Renal pelvis (tissue), 1 donor: ENCODE measurements at regions not wholly inside any gene's neighbourhood (a gene's known extent, or its start where the extent isn't known, plus 50 kb on each side); places are given as distances from the start of the nearest gene placed in this dataset.
"Not testable (repeated sequence)": the region's sequence is repeated elsewhere in the genome, so short reads cannot be mapped to it uniquely, and the experiment has no call there.

Experiments used
- DNase-seq: peaks from one replicate; pipeline ENCODE4 v3.0.0-alpha.2; 2013

DNA sequence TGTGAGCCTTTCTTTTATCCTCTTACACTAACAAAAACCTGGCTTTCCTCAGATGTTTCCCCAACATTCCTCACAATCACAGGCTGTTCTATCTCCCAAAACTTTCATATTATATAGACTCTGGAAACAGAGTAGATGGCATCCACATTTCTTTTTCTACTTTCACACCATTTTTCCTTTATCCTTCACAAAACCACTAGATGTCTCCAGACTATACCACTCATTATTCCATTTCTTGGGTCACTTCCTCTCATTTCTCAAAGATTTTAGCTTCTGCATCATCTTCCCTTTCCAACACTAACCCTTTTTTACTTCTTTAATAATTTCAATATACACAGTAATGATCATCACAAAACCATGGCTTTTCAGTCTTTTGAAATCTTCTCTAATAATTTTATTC is 286.0 kb upstream of the DEPDC1 start:
- DNase-seq, result no peak

GRCh38 chr1:68785328-68785727 is 288.4 kb upstream of the DEPDC1 start:
- DNase-seq, result no peak

GRCh38 chr1:68788762-68789161 is 291.9 kb upstream of the DEPDC1 start:
- no peak for DNase-seq

DNA sequence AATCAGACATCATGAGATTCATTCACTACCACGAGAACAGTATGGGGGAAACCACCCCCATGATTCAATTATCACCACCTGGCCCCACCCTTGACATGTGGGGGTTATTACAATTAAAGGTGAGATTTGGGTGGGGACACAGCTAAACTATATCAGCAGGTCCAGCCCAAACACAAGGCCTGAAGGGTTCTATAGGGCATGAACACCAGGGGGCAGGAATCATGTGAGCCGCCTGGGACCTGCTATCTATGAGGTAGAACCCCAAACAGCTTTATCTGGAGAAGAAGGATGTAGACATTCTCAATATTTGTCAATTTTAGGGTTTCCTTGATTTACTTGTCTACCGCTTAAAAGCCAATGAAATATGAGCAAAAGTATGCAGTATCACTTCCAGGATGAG is 294.9 kb upstream of the DEPDC1 start:
- DNase-seq, result no peak

GRCh38 chr1:68795956-68796355 is 299.1 kb upstream of the DEPDC1 start:
- DNase-seq, result no peak

- no peak for DNase-seq
Measured at GRCh38 chr1:68796888-68797287, 300.0 kb upstream of the DEPDC1 start.

GRCh38 chr1:68798071-68798470 is 301.2 kb upstream of the DEPDC1 start:
- no peak for DNase-seq

DNA sequence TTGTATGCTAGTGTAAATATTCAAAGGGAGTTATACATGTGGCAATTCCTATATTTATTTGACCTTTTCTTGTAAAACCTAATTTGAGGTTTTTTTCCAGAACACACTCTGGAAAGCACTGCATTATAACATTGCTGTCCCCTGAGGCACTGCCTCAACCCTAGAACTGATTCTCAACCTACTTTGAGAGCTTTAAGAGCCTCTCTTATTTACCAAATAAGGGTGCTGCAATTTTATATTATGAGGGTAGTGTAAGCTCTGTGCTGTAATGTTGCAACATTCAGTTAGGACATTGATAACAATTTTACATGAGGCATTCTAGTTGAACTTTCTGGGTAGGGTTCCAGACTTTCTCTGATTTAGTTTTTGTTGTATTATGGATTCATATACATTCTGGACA is 302.2 kb upstream of the DEPDC1 start:
- no peak for DNase-seq

DNA sequence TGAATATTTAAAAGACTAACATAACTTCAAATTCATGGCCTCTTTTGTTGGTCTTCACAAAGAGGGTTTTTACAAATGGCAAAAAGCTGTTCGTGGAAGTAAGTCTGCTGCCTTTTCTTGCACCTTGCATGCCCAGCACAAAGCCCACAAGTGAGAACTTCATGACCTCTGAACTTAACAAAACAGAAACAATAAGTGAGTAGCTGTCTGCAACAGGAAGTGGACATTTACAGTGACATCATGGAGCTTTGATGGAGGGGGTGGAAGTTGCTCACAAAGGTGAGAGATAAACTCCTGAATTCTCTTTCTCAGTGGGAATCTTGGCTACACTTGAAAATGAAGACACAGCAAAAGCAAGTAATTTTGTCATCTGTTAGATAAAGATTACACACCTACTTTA is 303.3 kb upstream of the DEPDC1 start:
- DNase-seq, result no peak

DNA sequence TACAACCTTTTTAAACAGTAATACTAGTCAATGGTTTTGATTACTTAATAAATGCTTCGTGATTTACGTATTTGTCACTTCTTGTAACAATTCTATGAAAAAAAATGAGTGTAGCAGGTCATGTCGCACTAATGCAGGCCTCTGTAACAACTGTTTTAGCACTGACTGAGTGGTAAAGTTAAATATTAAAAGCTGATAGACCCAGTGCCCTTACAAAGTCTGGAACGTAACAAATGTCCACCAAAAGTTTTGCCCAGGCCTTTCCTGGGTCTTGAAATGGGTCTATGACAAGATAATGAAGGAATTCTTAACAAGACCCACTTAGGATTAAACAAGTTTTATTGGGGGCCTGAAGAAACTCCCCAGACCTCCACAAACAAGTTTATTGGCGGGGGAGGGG is 304.6 kb upstream of the DEPDC1 start:
- no peak for DNase-seq

DNA sequence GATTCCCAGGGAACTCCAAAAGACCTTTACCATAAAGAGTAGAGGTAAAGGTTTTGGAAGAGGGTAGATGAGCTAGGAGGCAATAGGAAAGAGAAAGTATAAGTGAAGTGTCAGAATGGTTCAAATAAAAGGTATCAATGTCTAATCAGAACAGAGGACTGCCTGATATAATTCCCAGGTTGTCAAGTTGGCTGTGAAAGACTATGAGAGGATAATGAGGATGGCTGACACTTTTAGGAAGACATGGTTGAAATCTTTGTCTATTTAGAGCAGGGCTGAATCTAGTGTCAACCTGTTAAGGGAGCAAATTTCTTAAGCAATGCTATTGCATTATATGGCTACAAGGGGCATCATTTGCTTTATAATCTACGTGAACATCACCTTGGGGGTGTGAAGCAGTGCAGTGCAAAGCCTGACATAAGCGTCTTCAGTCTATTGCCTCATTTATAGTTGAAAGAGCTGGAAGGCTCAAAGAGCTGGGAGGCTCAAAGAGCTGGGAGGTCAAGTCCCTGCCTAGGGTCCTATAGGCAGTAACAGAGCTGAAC is 308.3 kb upstream of the DEPDC1 start:
- DNase-seq, result no peak

DNA sequence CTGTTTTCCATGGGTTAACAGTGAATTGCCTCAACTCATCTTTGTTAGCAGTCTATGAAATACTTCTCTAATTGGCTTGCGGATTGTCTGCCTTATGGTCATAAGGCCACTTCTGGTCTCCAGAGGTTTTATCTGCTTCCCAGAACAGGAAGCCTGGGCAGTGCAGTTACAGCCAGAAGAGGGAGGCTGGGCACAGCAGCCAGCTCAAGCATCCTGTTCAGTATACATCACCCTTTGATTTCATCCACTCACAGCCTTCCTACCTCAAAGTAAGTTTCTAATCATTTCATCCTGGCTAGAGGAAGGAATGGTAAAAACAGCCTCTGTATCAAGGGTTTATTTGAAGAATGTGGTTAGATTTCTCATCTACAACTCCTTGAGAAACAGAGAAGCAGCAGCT is 311.5 kb upstream of the DEPDC1 start:
- no peak for DNase-seq

DNA sequence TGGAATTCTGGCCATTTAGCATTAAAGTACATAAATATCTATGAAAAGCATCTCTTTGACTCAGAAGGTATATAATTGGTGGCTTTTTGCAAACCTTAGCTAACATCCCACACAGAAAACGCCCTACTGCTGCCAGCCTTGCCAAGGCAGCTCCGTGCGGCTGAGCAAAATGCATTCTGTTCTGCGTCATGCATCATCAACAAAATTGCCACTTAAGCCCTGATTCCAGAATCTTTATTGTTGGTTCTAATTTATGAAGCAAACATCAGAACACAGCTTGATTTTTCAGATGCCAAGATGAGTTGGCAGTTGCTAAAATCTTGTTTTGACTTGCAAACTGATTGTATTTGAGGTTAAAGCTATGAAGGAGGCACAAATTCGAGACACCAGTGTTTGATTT is 314.9 kb upstream of the DEPDC1 start:
- DNase-seq, result no peak

DNA sequence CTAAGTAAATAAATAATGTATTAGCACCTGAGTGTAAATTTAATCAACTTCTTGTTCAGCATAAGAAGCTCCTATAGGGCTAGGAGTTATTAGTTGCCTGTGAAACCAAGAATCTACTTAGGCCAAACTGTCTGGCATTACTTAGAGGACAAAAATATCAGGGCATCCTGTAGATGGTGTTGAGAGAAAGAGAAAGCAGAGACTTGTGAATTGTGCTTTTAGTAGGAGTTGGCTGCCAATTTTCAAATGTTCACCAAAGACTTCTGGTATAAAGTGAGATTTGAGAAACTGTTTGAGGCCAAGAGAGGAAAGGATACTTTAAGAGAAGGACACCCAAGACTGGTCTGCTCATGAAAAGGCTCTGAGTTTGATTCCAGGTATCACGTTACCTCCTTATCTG is 315.5 kb upstream of the DEPDC1 start:
- DNase-seq, result no peak

- no peak for DNase-seq
Measured at GRCh38 chr1:68814067-68814466, 317.2 kb upstream of the DEPDC1 start.

- DNase-seq, result no peak
Measured at GRCh38 chr1:68815632-68816031, 318.8 kb upstream of the DEPDC1 start.

DNA sequence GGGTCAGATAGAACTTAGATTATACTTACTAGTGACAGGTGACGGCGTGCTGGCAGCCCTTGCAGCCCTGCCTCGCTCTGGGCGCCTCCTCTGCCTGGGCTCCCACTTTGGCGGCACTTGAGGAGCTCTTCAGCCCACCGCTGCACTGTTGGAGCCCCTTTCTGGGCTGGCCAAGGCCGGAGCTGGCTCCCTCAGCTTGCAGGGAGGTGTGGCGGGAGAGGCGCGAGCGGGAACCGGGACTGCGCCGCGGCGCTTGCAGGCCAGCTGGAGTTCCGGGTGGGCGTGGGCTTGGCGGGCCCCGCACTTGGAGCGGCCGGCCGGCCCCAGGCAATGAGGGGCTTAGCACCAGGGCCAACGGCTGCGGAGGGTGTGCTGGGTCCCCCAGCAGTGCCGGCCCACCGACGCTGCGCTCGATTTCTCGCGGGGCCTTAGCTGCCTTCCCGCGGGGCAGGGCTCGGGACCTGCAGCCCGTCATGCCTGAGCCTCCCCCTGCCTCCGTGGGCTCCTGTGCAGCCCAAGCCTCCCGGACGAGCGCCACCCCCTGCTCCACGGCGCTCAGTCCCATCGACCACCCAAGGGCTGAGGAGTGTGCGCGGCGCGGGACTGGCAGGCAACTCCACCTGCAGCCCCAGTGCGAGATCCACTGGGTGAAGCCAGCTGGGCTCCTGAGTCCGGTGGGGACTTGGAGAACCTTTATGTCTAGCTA is 320.8 kb upstream of the DEPDC1 start:
- DNase-seq, result not testable (repeated sequence)

- no peak for DNase-seq
Measured at GRCh38 chr1:68819190-68819829, 322.4 kb upstream of the DEPDC1 start.

DNA sequence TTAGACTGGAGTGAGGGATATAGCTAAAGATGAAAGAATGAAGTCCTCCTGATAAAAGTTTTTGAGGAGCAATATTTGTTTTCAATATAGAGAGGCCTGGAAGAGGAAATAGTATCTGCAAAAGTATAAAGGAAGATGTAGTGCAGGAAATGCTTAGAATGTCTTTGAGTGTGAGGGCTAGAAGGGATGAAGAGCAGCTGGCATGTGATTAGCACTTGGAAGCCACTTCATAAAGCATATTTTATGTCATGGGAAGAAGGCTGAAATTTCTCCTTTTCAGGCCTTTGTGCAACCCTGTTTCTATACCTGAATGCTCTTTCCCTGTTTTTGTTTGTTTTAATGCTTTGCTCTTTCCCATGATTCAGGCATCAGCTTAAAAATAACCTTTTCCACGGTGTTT is 323.3 kb upstream of the DEPDC1 start:
- DNase-seq, result no peak

DNA sequence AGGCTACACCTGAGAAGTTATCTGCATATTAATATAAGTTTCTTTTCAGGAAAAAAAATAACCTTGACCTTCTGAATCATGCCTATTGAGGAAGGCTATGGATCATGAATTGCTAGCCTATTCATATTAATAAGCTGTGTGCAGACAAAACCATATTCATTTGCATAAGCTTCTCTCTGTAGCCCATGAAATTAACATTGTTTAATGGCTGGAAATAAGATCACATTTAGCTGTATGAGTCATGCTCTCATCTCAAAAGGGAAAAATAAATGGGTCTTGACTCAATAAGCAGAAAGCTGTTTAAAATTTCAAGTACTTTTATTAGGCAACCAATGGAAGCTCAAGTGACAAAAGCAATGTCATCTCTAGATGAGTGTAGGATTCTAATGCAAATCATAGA is 330.0 kb upstream of the DEPDC1 start:
- DNase-seq, result no peak

DNA sequence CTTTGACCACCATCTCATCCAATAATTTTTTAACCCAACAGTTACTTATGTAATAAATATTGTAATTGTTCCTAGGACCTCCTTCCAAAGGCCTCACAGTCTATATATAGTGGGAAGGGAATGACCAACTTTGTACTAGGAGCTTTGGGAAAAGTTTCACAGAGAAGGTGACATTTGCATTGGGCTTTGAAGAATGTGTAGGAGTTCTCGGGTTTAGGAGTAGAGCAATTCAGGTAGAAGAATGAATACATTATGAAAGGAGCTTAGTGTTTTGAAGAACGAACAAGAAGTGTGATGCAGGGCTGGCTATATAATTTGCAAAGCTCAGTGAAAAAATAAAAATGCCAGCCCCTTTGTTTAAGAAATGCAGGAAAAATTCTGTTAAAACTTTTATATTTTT is 330.4 kb upstream of the DEPDC1 start:
- DNase-seq, result no peak

GRCh38 chr1:68828013-68828412 is 331.1 kb upstream of the DEPDC1 start:
- DNase-seq, result no peak

DNA sequence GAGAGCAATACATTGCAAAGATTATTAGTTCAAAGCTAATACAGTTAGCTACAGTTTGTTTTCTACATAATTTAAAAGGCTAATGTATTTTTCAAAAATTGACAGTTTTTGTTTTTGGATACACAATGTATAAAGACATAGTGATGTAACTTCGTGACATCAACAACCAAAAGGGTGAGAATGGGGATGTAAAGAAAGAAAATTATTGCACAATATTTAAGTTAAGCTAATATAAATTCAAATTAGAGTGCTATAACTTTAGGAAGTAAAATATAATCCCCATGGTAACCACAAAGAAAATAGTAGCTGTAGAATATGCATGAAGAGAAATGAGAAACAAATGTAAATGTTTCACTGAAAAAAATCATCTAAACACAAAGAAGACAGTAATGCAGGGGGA is 334.4 kb upstream of the DEPDC1 start:
- DNase-seq, result no peak

GRCh38 chr1:68848017-68848416 is 351.1 kb upstream of the DEPDC1 start:
- DNase-seq, result no peak
